Fibroblast of lung (primary cell): ENCODE measurements at regions not wholly inside any gene's neighbourhood (a gene's known extent, or its start where the extent isn't known, plus 50 kb on each side); places are given as distances from the start of the nearest gene placed in this dataset.

Experiments
- CTCF ChIP-seq, 2 donors: IDR thresholded peaks in 1 of 2; conservative IDR thresholded peaks in 1 of 2; 1 replicate in 1 of 2; 2 replicates in 1 of 2; pipeline ENCODE4 v1.5.1; 2011 to 2012; ENCODE audit warnings: low read length in 2 of 2, control low read depth in 1 of 2, inconsistent platforms in 1 of 2, low read depth in 1 of 2, mild to moderate bottlenecking in 1 of 2
- EZH2 ChIP-seq: IDR thresholded peaks from 2 replicates; pipeline ENCODE4 v1.5.1; 2012; ENCODE audit warnings: low read length, control low read depth, mild to moderate bottlenecking; ENCODE audit errors: missing control alignments

- TF ChIP-seq CTCF (conservative IDR thresholded peaks at IDR 0.05 in 1 of 2, IDR thresholded peaks at IDR 0.05 in 1 of 2; ENCODE audit: low read depth in 1 of 2, low read length in 2 of 2) (no peak), EZH2 (no peak)
These were observed 1201.2 kb downstream of the TBC1D22A start for GRCh38 chr22:47963660-47964059.
